NCI-H2171 (cell line): ENCODE measurements at regions not wholly inside any gene's neighbourhood (a gene's known extent, or its start where the extent isn't known, plus 50 kb on each side); places are given as distances from the start of the nearest gene placed in this dataset.

Experiments
- DNase-seq: peaks from one replicate; lab custom pipeline; 2025; lab: John Stamatoyannopoulos, UW

- DNase-seq = no peak
Observed at GRCh38 chr2:56709181-56709580, 525.4 kb downstream of the CCDC85A start.

- DNase-seq = no peak
Observed at GRCh38 chr2:56713161-56713676, 529.4 kb downstream of the CCDC85A start.

- DNase-seq = no peak
Observed at GRCh38 chr2:56713978-56714377, 530.2 kb downstream of the CCDC85A start.

GRCh38 chr2:56714400-56714799 lies 530.6 kb downstream of the CCDC85A start:
- no peak for DNase-seq

- no peak for DNase-seq
Observed at GRCh38 chr2:56715683-56716082, 531.9 kb downstream of the CCDC85A start.

GRCh38 chr2:56718413-56718812 lies 534.6 kb downstream of the CCDC85A start:
- DNase-seq = no peak

GRCh38 chr2:56729212-56729611 lies 545.4 kb downstream of the CCDC85A start:
- DNase-seq = no peak

- no peak for DNase-seq
Observed at GRCh38 chr2:56732946-56733345, 549.2 kb downstream of the CCDC85A start.

- DNase-seq = no peak
Observed at GRCh38 chr2:56739413-56739812, 555.6 kb downstream of the CCDC85A start.

- DNase-seq = no peak
Observed at GRCh38 chr2:56741601-56742102, 557.9 kb downstream of the CCDC85A start.

- no peak for DNase-seq
Observed at GRCh38 chr2:56743807-56744206, 560.0 kb downstream of the CCDC85A start.

- peak; percentile 18 for DNase-seq
Observed at GRCh38 chr2:56749152-56749752, 565.5 kb downstream of the CCDC85A start.

GRCh38 chr2:56753182-56753581 lies 569.4 kb downstream of the CCDC85A start:
- no peak for DNase-seq

- DNase-seq = no peak
Observed at GRCh38 chr2:56754066-56754615, 570.4 kb downstream of the CCDC85A start.

- DNase-seq = no peak
Observed at GRCh38 chr2:56754627-56755026, 570.8 kb downstream of the CCDC85A start.

- DNase-seq = no peak
Observed at GRCh38 chr2:56757884-56758545, 574.2 kb downstream of the CCDC85A start.

- no peak for DNase-seq
Observed at GRCh38 chr2:56763683-56764082, 579.9 kb downstream of the CCDC85A start.

- no peak for DNase-seq
Observed at GRCh38 chr2:56768973-56769372, 585.2 kb downstream of the CCDC85A start.

- no peak for DNase-seq
Observed at GRCh38 chr2:56770490-56770889, 586.7 kb downstream of the CCDC85A start.

- DNase-seq = no peak
Observed at GRCh38 chr2:56784046-56784445, 600.3 kb downstream of the CCDC85A start.

GRCh38 chr2:56801214-56801613 lies 617.4 kb downstream of the CCDC85A start:
- DNase-seq = no peak

- no peak for DNase-seq
Observed at GRCh38 chr2:56801770-56802169, 618.0 kb downstream of the CCDC85A start.

- DNase-seq = no peak
Observed at GRCh38 chr2:56803596-56803995, 619.8 kb downstream of the CCDC85A start.
